Colon (tissue), 2 donors: ENCODE measurements at regions not wholly inside any gene's neighbourhood (a gene's known extent, or its start where the extent isn't known, plus 50 kb on each side); places are given as distances from the start of the nearest gene placed in this dataset.
"Not testable (repeated sequence)": the region's sequence is repeated elsewhere in the genome, so short reads cannot be mapped to it uniquely, and the experiment has no call there.

ENCODE experiments used
- FAIRE-seq: peaks from 2 replicates; lab custom pipeline; 2012; peaks lifted over from hg19 to GRCh38; lab: Jason Lieb, UNC
- donor health status: control.
- donor health status: control.

- FAIRE-seq = not testable (repeated sequence)
These were observed 88.5 kb upstream of the RANBP6 start for GRCh38 chr9:6103911-6104310.

DNA sequence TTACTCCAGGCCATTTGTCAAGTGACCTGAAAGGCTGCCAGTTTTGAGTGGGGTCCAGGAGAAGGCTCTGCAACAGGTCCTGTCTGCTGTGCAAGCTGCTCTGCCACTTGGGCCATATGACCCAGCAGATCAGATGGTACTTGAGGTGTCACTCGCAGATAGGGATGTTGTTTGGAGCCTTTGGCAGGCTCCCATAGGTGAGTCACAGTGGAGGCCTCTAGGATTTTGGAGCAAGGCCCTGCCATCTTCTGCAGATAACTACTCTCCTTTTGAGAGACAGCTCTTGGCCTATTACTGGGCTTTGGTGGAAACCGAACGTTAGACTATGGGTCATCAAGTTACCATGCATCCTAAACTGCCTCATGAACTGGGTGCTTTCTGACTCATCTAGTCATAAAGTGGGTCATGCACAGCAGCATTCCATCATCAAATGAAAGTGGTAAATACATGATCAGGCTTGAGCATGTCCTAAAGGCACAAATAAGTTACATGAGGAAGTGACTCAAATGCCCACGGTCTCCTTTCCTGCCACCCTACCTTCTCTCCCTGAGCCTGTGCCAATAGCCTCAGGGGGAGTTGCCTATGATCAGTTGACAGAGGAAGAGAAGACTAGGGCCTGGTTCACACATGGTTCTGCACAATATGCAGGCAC lies 87.0 kb upstream of the RANBP6 start:
- FAIRE-seq = not testable (repeated sequence)

DNA sequence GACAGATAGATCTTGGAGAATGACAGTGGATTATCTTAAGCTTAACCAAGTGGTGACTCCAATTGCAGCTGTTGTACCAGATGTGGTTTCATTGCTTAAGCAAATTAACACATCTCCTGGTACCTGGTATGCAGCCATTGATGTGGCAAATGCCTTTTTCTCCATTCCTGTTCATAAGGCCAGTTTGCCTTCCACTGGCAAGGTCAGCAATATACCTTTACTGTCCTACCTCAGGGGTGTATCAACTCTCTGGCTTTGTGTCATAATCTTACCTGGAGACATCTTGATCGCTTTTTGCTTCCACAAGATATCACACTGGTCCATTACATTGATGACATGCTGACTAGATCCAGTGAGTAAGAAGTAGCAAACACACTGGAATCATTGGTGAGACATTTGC lies 86.3 kb upstream of the RANBP6 start:
- FAIRE-seq = not testable (repeated sequence)

DNA sequence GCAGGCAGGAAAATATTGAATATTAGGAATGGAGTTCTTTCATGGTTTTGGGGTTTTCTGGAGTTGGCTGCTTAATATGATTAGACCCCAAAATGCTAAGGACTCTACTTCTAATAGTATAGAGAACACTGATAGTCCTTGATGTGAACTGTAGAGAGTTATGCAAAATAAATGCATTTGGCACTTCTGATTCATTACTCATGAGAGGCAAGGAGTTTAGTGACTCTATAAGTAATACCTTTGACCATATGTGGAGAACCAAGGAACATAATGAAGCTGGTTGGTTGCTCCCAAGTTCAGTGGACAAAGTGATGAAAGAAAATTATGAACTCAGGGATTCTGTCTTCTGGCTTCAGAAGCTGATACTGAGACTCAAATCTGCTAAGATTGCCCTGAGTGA lies 83.9 kb upstream of the RANBP6 start:
- FAIRE-seq = not testable (repeated sequence)

DNA sequence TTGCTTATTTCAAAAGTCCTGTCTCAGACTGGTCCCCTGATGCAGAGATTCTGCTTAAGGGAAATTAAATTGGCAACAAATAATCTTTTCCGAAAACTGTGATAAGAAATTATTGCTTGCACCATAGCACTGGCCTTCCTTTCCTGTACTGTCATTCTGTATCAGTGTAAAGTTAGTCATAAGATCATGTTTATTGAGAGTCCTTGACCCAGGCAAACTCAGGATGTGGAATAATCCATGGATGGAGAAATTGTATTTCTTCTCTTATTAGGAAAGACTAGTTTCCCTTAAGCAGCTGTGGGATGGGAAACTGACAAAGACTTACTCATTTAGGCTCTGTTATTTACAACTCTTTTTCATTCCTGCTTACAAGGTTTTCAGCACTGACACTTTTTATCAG lies 83.0 kb upstream of the RANBP6 start:
- FAIRE-seq = no peak

- no peak for FAIRE-seq
These were observed 81.4 kb upstream of the RANBP6 start for GRCh38 chr9:6096821-6097220.

DNA sequence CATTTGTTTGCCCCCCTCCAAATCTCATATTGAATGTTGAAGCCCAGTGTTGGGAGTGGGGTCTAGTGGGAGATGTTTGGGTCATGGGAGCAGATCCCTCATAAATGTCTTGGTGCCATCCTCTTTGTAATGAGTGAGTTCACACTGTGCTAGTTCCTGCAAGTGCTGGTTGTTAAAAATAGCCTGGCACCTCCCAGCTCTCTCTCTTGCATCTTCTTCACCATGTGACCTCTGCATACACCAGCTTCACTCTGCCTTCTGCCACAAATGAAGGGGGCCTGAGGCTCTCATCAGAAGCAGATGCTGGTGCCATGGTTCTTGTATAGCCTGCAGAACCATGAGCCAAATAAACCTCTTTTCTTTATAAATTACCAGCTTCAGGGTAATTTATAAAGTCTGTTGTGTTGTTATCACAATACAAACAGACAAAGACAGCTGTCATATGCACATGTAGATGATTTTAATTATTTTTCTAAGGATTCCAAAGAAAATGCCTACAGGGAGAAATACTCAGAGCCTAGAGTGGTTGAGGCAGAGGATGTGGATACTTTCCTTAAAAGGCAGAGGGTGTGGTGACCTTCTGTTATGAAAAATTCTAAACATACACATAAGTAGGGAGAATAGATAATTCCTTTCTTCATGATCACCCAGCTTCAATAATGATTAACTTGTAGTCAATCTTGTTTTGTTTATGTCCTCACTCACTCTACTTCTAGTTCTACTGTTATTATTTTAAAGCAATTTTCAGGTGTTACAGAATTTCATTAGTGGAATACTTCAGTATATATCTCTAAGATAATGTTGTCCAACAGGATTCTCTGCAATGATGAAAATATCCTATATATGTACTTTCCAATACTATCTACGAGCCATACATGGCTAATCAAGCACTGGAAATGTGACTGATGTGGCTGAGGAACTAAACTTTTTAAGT lies 75.1 kb upstream of the RANBP6 start:
- no peak for FAIRE-seq

DNA sequence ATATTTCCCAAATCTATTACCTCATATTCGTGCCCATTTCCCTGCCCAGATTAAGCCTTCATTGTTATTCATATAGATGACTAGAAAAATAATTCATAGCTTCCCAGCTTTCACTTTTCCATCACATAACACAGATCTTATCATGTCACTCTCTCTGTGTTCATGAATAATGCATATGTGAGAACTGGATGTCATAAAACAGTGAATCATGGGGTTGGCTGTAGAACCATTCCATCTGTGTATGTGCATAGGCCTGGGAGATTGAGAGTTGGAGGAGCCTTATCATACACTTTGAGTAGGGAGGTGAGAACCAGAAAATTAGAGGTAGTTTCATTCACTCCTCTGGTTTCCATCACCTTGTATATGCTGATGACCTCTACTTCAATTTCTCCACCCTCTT lies 73.9 kb upstream of the RANBP6 start:
- FAIRE-seq = no peak

- FAIRE-seq = no peak
These were observed 70.7 kb upstream of the RANBP6 start for GRCh38 chr9:6086006-6086655.

DNA sequence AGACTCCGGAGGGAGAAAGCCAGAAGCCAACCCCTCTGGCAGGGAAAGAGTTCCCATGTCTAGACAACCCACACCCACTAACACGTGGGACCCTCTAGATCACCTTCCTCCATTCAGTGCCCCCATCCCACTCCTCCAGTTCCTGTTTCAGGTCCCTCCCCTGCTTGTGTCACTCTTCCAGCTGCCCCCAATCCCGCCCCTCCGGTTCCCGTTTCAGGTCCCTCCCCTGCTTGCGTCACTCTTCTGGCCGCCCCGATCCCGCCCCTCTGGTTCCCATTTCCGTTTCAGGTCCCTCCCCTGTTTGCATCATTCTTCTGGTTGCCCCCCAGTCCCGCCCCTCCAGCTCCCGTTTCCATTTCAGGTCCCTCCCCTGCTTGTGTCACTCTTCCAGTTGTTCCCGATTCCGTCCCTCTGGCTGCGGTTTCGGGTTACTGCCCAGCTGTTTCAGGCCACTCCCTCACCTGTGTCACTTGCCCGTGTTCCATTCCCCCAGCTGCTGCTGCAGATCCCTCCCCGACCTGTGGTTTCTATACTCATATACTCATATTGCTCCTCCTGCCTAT lies 64.8 kb upstream of the RANBP6 start:
- FAIRE-seq = no peak

GRCh38 chr9:6079386-6079785 lies 64.0 kb upstream of the RANBP6 start:
- no peak for FAIRE-seq

DNA sequence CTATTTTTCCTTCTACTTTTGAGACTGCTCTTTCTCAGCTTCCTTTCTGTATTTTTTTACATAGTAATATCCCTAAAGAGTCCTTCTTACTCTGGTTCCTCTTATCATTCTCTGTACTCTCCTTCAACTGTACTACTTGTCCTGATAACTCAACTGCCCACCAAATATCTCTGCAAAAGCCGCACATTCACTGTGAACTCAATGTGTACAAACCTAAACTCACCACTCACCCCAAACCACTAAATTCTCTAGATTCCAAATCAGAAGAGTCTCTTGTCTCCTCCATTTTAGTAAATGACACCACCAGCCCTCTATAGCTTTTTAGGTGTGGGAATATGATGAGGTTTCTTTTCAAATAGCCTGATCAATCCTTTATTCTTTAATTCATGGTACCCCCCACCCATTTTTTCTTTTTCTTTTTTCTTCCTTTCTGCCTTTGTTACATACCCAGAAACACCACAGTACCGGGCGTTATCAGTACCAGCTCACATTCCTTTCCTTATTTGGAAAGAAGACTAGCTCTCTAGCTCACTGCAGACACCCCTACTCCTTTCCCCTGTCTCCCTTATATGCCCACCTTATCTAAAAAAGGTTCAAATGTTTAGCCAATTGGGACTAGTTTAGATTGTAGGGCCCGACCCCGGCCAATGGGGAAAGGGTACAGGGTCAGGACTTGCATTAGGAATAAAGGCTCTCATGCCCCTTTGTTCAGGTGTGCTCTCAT lies 63.1 kb upstream of the RANBP6 start:
- no peak for FAIRE-seq

- FAIRE-seq = no peak
These were observed 61.4 kb upstream of the RANBP6 start for GRCh38 chr9:6076851-6077250.

- FAIRE-seq = no peak
These were observed 58.3 kb upstream of the RANBP6 start for GRCh38 chr9:6073731-6074130.

GRCh38 chr9:6072865-6073264 lies 57.4 kb upstream of the RANBP6 start:
- no peak for FAIRE-seq

DNA sequence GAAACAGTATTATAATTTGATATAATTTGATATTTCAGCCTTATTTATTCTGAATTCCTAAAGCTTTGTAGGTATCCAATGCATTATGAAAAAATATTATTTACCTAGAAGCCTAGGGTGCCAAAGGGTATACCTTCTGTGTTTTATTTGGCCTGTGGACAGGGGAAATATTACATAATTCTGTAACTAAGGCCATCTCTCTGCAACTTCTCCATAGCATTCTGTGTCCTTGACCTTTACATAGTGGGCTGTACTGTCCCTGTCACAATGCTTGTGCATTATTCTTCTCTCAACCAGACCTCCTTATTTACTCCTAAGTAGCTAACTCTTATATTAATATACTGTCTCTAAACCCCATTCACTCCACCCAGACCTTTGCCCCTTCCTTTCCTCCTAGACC lies 57.0 kb upstream of the RANBP6 start:
- FAIRE-seq = no peak

- FAIRE-seq = peak; percentile 66
These were observed 53.6 kb upstream of the RANBP6 start for GRCh38 chr9:6068983-6069382.

DNA sequence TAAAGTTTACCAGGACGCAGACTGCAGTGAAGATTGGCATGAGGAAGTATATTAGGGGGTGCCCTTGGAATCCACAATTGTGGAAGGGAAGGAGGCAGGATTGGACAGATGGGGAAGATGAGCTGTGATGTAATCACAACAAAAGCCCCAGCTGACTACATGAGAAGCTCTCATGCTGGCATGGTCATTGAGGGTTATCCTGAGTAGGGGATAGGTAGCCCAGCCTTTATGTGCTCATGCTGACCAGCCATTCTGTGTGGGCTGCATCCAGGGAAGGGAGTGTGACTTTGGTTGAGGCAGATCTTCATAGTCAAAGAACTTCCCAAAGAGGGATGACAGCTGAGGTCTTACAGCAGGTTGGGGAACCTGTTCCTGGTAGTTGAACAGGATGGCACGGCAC lies 52.0 kb upstream of the RANBP6 start:
- no peak for FAIRE-seq
